ENCODE measurements at regions not wholly inside any gene's neighbourhood (a gene's known extent, or its start where the extent isn't known, plus 50 kb on each side); places are given as distances from the start of the nearest gene placed in this dataset.

- TF ChIP-seq CTCF (conservative IDR thresholded peaks at IDR 0.05 in 1 of 2, IDR thresholded peaks at IDR 0.05 in 1 of 2; ENCODE audit: low read depth in 1 of 2, low read length in 2 of 2), result no peak
- TF ChIP-seq EZH2 (IDR thresholded peaks at IDR 0.05; ENCODE audit: low read length, missing control alignments), result no peak
Observed at GRCh38 chr5:174313615-174314014, 268.1 kb downstream of the NSG2 start.
